ENCODE measurements at regions not wholly inside any gene's neighbourhood (a gene's known extent, or its start where the extent isn't known, plus 50 kb on each side); places are given as distances from the start of the nearest gene placed in this dataset.

GRCh38 chr20:55544638-55545037 lies 460.7 kb downstream of the CBLN4 start:
- H3K4me1 ChIP-seq (ENCODE audit: control insufficient read depth in 2 of 2, insufficient read depth in 2 of 2, low read length in 2 of 2), result no peaks in the 10 kb centered on the region
- intact Hi-C loops (cut with micrococcal nuclease), result no loop called here
- H3K4me2 ChIP-seq (replicated peaks; ENCODE audit: low read depth, low read length, poor library complexity, severe bottlenecking), result no peak overlapping the region
- H3K4me3 Mint-ChIP-seq, result no peak overlapping the region
- no peaks in the 10 kb centered on the region for H3K9me3 Mint-ChIP-seq (ENCODE audit: insufficient read depth)
- no peak overlapping the region for H3K27ac ChIP-seq (ENCODE audit: low read length in 2 of 2)
- no peak overlapping the region for H3K9ac ChIP-seq (ENCODE audit: low read length)
- H3K4me1 Mint-ChIP-seq, result no peaks in the 10 kb centered on the region
- H3K36me3 ChIP-seq (replicated peaks in 1 of 2; ENCODE audit: control extremely low read depth in 1 of 2, control insufficient read depth in 1 of 2, extremely low read depth in 1 of 2, insufficient read depth in 2 of 2, low read length in 1 of 2), result no peaks in the 10 kb centered on the region
- no peaks in the 10 kb centered on the region for H4K20me1 ChIP-seq (ENCODE audit: control insufficient read depth, insufficient read depth, low read length, poor library complexity, severe bottlenecking)
- WGBS (ENCODE audit: insufficient coverage), result 80% methylated on average over 2 of the region's 4 CpGs
- DNase-seq, result no peak
- H3K27me3 ChIP-seq (replicated peaks in 1 of 4; ENCODE audit: control extremely low read depth in 1 of 4, control insufficient read depth in 3 of 4, insufficient read depth in 4 of 4, low read length in 3 of 4), result no peaks in the 10 kb centered on the region
- no peak overlapping the region for H3K27ac Mint-ChIP-seq
- H3K4me3 ChIP-seq (ENCODE audit: control extremely low read depth in 1 of 5, extremely low read depth in 1 of 5, insufficient read depth in 1 of 5, low read depth in 2 of 5, low read length in 4 of 5), result no peak overlapping the region
- CTCF ChIA-PET, result no interaction called here
- ATAC-seq (ENCODE audit: low read depth), result no peak
- POLR2A ChIA-PET, result no interaction called here
- no peaks in the 10 kb centered on the region for H3K79me2 ChIP-seq (ENCODE audit: control insufficient read depth, insufficient read depth, low read length)
- TF ChIP-seq CTCF (IDR thresholded peaks at IDR 0.05), result no peak
- no peak for TF ChIP-seq EZH2 (IDR thresholded peaks at IDR 0.05; ENCODE audit: borderline replicate concordance, insufficient read depth, low read depth, low read length, poor library complexity, severe bottlenecking)
- H3K27me3 Mint-ChIP-seq, result no peaks in the 10 kb centered on the region
- H2AFZ ChIP-seq (ENCODE audit: insufficient read depth, low read depth, low read length, poor library complexity, severe bottlenecking), result no peak overlapping the region
- peaks cover 0 to 2% (median 0%) of the 10 kb centered on the region in 3 donors for H3K9me3 ChIP-seq (ENCODE audit: control extremely low read depth in 1 of 3, control insufficient read depth in 2 of 3, insufficient read depth in 1 of 3, low read length in 2 of 3)

GRCh38 chr20:55540486-55540885 lies 464.8 kb downstream of the CBLN4 start:
- Histone ChIP-seq H3K4me1 (ENCODE audit: control insufficient read depth in 2 of 2, insufficient read depth in 2 of 2, low read length in 2 of 2) (no peaks in the 10 kb centered on the region), H2AFZ (ENCODE audit: insufficient read depth, low read depth, low read length, poor library complexity, severe bottlenecking) (no peak overlapping the region), H3K9me3 (ENCODE audit: control extremely low read depth in 1 of 3, control insufficient read depth in 2 of 3, insufficient read depth in 1 of 3, low read length in 2 of 3) (no peaks in the 10 kb centered on the region), H3K9ac (ENCODE audit: low read length) (no peak overlapping the region), H4K20me1 (ENCODE audit: control insufficient read depth, insufficient read depth, low read length, poor library complexity, severe bottlenecking) (no peaks in the 10 kb centered on the region), H3K4me3 (ENCODE audit: control extremely low read depth in 1 of 5, extremely low read depth in 1 of 5, insufficient read depth in 1 of 5, low read depth in 2 of 5, low read length in 4 of 5) (no peak overlapping the region), H3K27me3 (replicated peaks in 1 of 4; ENCODE audit: control extremely low read depth in 1 of 4, control insufficient read depth in 3 of 4, insufficient read depth in 4 of 4, low read length in 3 of 4) (no peaks in the 10 kb centered on the region), H3K36me3 (replicated peaks in 1 of 2; ENCODE audit: control extremely low read depth in 1 of 2, control insufficient read depth in 1 of 2, extremely low read depth in 1 of 2, insufficient read depth in 2 of 2, low read length in 1 of 2) (no peaks in the 10 kb centered on the region), H3K79me2 (ENCODE audit: control insufficient read depth, insufficient read depth, low read length) (no peaks in the 10 kb centered on the region), H3K4me2 (replicated peaks; ENCODE audit: low read depth, low read length, poor library complexity, severe bottlenecking) (no peak overlapping the region), H3K27ac (ENCODE audit: low read length in 2 of 2) (no peak overlapping the region)
- no CpG with 5 or more reads among the region's 3 CpGs for WGBS (ENCODE audit: insufficient coverage)
- ATAC-seq (ENCODE audit: low read depth) (no peak), DNase-seq (no peak)
- ChIA-PET CTCF (no interaction called here), POLR2A (no interaction called here)
- intact Hi-C loops (cut with micrococcal nuclease), result no loop called here
- Mint-ChIP-seq H3K4me1 (no peaks in the 10 kb centered on the region), H3K27me3 (no peaks in the 10 kb centered on the region), H3K27ac (no peak overlapping the region), H3K9me3 (ENCODE audit: insufficient read depth) (no peaks in the 10 kb centered on the region), H3K4me3 (no peak overlapping the region)
- TF ChIP-seq CTCF (IDR thresholded peaks at IDR 0.05) (no peak), EZH2 (IDR thresholded peaks at IDR 0.05; ENCODE audit: borderline replicate concordance, insufficient read depth, low read depth, low read length, poor library complexity, severe bottlenecking) (no peak)
